H1 (cell line): ENCODE measurements at regions not wholly inside any gene's neighbourhood (a gene's known extent, or its start where the extent isn't known, plus 50 kb on each side); places are given as distances from the start of the nearest gene placed in this dataset.

Experiments
- CTCF ChIA-PET: fragments of 300-600 bp; sonication (Branson Sonifier 250); formaldehyde crosslinking; loops from one replicate; lab custom pipeline; 2021; ENCODE audit not compliant: partially characterized antibody; lab: Charles Lee
- POLR2A ChIA-PET: fragments of 300-600 bp; sonication (Branson Sonifier 250); formaldehyde crosslinking; loops from one replicate; lab custom pipeline; 2021; ENCODE audit warnings: inconsistent platforms; ENCODE audit not compliant: partially characterized antibody; lab: Charles Lee
- DNase-seq, 2 experiments: peaks; one replicate each; pipeline versions ENCODE4 v3.0.0 to v3.0.0-alpha.2; 2010 to 2022; ENCODE audit warnings: low spot score in 2 of 2, low read depth in 1 of 2, mixed read lengths in 1 of 2
- FAIRE-seq: peaks from 2 replicates; lab custom pipeline; 2011; peaks lifted over from hg19 to GRCh38; lab: Jason Lieb, UNC
- H2AFZ ChIP-seq: 2 replicates; pipeline ENCODE4 v1.8.1; 2012; ENCODE audit warnings: low read length, inconsistent platforms
- H2AK5ac ChIP-seq: 2 replicates; pipeline ENCODE4 v1.6.1; 2013; ENCODE audit warnings: low read depth, low read length
- H2BK120ac ChIP-seq: replicated peaks from 2 replicates; pipeline ENCODE3; 2013; ENCODE audit warnings: low read depth, low read length, inconsistent platforms
- H2BK12ac ChIP-seq: 2 replicates; pipeline ENCODE4 v1.6.1; 2013; ENCODE audit warnings: low read depth, low read length
- H2BK15ac ChIP-seq: 2 replicates; pipeline ENCODE4 v1.6.1; 2013; ENCODE audit warnings: low read length
- H2BK20ac ChIP-seq: 2 replicates; pipeline ENCODE4 v1.6.1; 2013; ENCODE audit warnings: low read length
- H2BK5ac ChIP-seq: 2 replicates; pipeline ENCODE4 v1.6.1; 2013; ENCODE audit warnings: low read depth, low read length
- H3K14ac ChIP-seq: 2 replicates; pipeline ENCODE4 v1.6.1; 2013; ENCODE audit warnings: inconsistent platforms; ENCODE audit not compliant: insufficient read length
- H3K18ac ChIP-seq: 2 replicates; pipeline ENCODE4 v1.6.1; 2013; ENCODE audit warnings: low read length; ENCODE audit errors: extremely low read depth
- H3K23ac ChIP-seq: 2 replicates; pipeline ENCODE4 v1.6.1; 2013; ENCODE audit warnings: inconsistent platforms; ENCODE audit not compliant: insufficient read length
- H3K23me2 ChIP-seq: 2 replicates; pipeline ENCODE4 v1.6.1; 2013; ENCODE audit warnings: low read depth, low read length
- H3K27ac ChIP-seq: 2 replicates; pipeline ENCODE4 v1.6.1; 2011; ENCODE audit warnings: low read depth, low read length, inconsistent platforms
- H3K27me3 ChIP-seq, 4 experiments: replicated peaks in 1 of 4; 1 replicate in 1 of 4; 2 replicates in 3 of 4; pipeline versions ENCODE4 v1.6.1 to v1.8.1; 2011 to 2013; ENCODE audit warnings: low read length in 3 of 4, mild to moderate bottlenecking in 3 of 4, inconsistent platforms in 2 of 4, mixed read lengths in 2 of 4, moderate library complexity in 1 of 4; ENCODE audit not compliant: control insufficient read depth in 3 of 4, insufficient read depth in 3 of 4; ENCODE audit errors: extremely low read depth in 1 of 4
- H3K36me3 ChIP-seq, 4 experiments: 2 replicates each; pipeline versions ENCODE4 v1.6.1 to v1.8.1; 2011 to 2013; ENCODE audit warnings: mild to moderate bottlenecking in 4 of 4, low read length in 3 of 4, moderate library complexity in 2 of 4, control low read depth in 1 of 4, inconsistent platforms in 1 of 4; ENCODE audit not compliant: insufficient read depth in 4 of 4, control insufficient read depth in 2 of 4
- H3K4ac ChIP-seq: replicated peaks from 2 replicates; pipeline ENCODE3; 2013; ENCODE audit warnings: low read length, low read depth, mixed read lengths, inconsistent platforms; ENCODE audit not compliant: insufficient read length
- H3K4me1 ChIP-seq, 4 experiments: replicated peaks in 1 of 4; 1 replicate in 1 of 4; 2 replicates in 3 of 4; pipeline versions ENCODE4 v1.6.1 to v1.8.1; 2011 to 2013; ENCODE audit warnings: low read length in 3 of 4, inconsistent platforms in 2 of 4, mixed read lengths in 1 of 4; ENCODE audit not compliant: insufficient read depth in 4 of 4, control insufficient read depth in 3 of 4
- H3K4me2 ChIP-seq, 2 experiments: 2 replicates each; pipeline versions ENCODE4 v1.6.1 to v1.8.1; 2011 to 2013; ENCODE audit warnings: low read depth in 2 of 2, low read length in 2 of 2, control low read depth in 1 of 2, inconsistent platforms in 1 of 2, mild to moderate bottlenecking in 1 of 2; ENCODE audit not compliant: insufficient read depth in 1 of 2
- H3K4me3 ChIP-seq, 4 experiments: fragments of 200-600, 300-600 bp in 1 of 4; sonication (generic), shearing (Covaris generic), sonication (Bioruptor Twin) in 1 of 4; 2 replicates each; pipeline versions ENCODE4 v1.5.1 to v1.8.1; 2011 to 2016; ENCODE audit warnings: low read length in 4 of 4, low read depth in 3 of 4, control low read depth in 2 of 4, inconsistent platforms in 2 of 4, mild to moderate bottlenecking in 2 of 4, mixed read lengths in 1 of 4, moderate library complexity in 1 of 4; ENCODE audit not compliant: insufficient read depth in 2 of 4; ENCODE audit errors: extremely low read depth in 1 of 4
- H3K56ac ChIP-seq: replicated peaks from 2 replicates; pipeline ENCODE3; 2013; ENCODE audit warnings: low read depth, mild to moderate bottlenecking, mixed read lengths, low read length, inconsistent platforms; ENCODE audit not compliant: insufficient read length
- H3K79me1 ChIP-seq: 2 replicates; pipeline ENCODE4 v1.6.1; 2013; ENCODE audit warnings: low read depth, low read length, control low read depth
- H3K79me2 ChIP-seq, 2 experiments: 2 replicates each; pipeline versions ENCODE4 v1.6.1 to v1.8.1; 2012 to 2013; ENCODE audit warnings: low read length in 2 of 2, mild to moderate bottlenecking in 2 of 2, inconsistent platforms in 1 of 2; ENCODE audit not compliant: insufficient read depth in 2 of 2, control insufficient read depth in 1 of 2
- H3K9ac ChIP-seq, 4 experiments: replicated peaks in 1 of 4; 1 replicate in 1 of 4; 2 replicates in 3 of 4; pipeline versions ENCODE4 v1.6.1 to v1.8.1; 2011 to 2013; ENCODE audit warnings: low read depth in 3 of 4, low read length in 3 of 4, control low read depth in 2 of 4, mild to moderate bottlenecking in 2 of 4, moderate library complexity in 2 of 4, inconsistent platforms in 1 of 4; ENCODE audit errors: extremely low read depth in 1 of 4
- H3K9me3 ChIP-seq, 2 experiments: 2 replicates each; pipeline versions ENCODE4 v1.6.1 to v1.8.1; 2012 to 2013; ENCODE audit warnings: mild to moderate bottlenecking in 2 of 2, moderate library complexity in 2 of 2, control low read depth in 1 of 2, inconsistent platforms in 1 of 2, low read depth in 1 of 2, low read length in 1 of 2, mixed read lengths in 1 of 2; ENCODE audit not compliant: insufficient read depth in 2 of 2
- H4K20me1 ChIP-seq, 2 experiments: replicated peaks in 1 of 2; 2 replicates each; pipeline versions ENCODE3 to v1.8.1; 2011 to 2013; ENCODE audit warnings: inconsistent platforms in 2 of 2, low read length in 2 of 2, mild to moderate bottlenecking in 1 of 2; ENCODE audit not compliant: insufficient read depth in 2 of 2, control insufficient read depth in 1 of 2
- H4K5ac ChIP-seq: 2 replicates; pipeline ENCODE4 v1.6.1; 2013; ENCODE audit warnings: low read length, low read depth, mixed read lengths, inconsistent platforms; ENCODE audit not compliant: insufficient read length
- H4K8ac ChIP-seq: 2 replicates; pipeline ENCODE4 v1.8.0; 2013; ENCODE audit warnings: mild to moderate bottlenecking, moderate library complexity, low read length, inconsistent platforms; ENCODE audit not compliant: insufficient read depth; ENCODE audit errors: extremely low read depth
- H4K91ac ChIP-seq: replicated peaks from 2 replicates; pipeline ENCODE3; 2013; ENCODE audit warnings: low read length, mixed read lengths, inconsistent platforms; ENCODE audit not compliant: insufficient read length
- ASH2L ChIP-seq: fragments of 200-600, 300-600 bp; sonication (generic); IDR thresholded peaks from one replicate; pipeline ENCODE4 v1.7.1; 2017; ENCODE audit warnings: low read length
- BACH1 ChIP-seq: IDR thresholded peaks from 2 replicates; pipeline ENCODE4 v1.6.1; 2012; ENCODE audit warnings: low read length, improper control_type of control experiment
- CBX8 ChIP-seq: fragments of 300-800, 300-1000 bp; sonication (generic); IDR thresholded peaks from 2 replicates; pipeline ENCODE4 v1.7.1; 2016; ENCODE audit warnings: low read depth, low read length, borderline replicate concordance
- CHD2 ChIP-seq: IDR thresholded peaks from 2 replicates; pipeline ENCODE4 v1.6.1; 2012; ENCODE audit warnings: low read length, improper control_type of control experiment
- GTF2F1 ChIP-seq: IDR thresholded peaks from 2 replicates; pipeline ENCODE4 v1.6.1; 2012; ENCODE audit warnings: low read depth, low read length, improper control_type of control experiment, borderline replicate concordance
- KDM1A ChIP-seq: fragments of 200-600, 300-600 bp; sonication (generic); IDR thresholded peaks from 2 replicates; pipeline ENCODE4 v1.7.1; 2016; ENCODE audit warnings: mild to moderate bottlenecking, low read length, borderline replicate concordance
- KDM4A ChIP-seq: IDR thresholded peaks from one replicate; pipeline ENCODE4 v1.7.1; 2012; ENCODE audit warnings: low read depth, mild to moderate bottlenecking, moderate library complexity, low read length, inconsistent platforms; ENCODE audit not compliant: severe bottlenecking
- KDM5A ChIP-seq: fragments of 200-600 bp; IDR thresholded peaks from 2 replicates; pipeline ENCODE4 v1.7.1; 2012; ENCODE audit warnings: mild to moderate bottlenecking, low read length, inconsistent platforms, mixed read lengths
- SP4 ChIP-seq: IDR thresholded peaks from 2 replicates; pipeline ENCODE4 v1.6.1; 2012; ENCODE audit warnings: low read length, inconsistent platforms
- YY1 ChIP-seq: IDR thresholded peaks from 2 replicates; pipeline ENCODE4 v1.6.1; 2011; ENCODE audit warnings: low read depth, mild to moderate bottlenecking, low read length
- WGBS, 2 experiments: shearing (Covaris generic) in 1 of 2; methylation state at CpG; one replicate each; pipeline versions ENCODE4 v1.1.6 to v1.1.7; 2013 to 2015; ENCODE audit warnings: low lambda C conversion rate in 2 of 2, mixed read lengths in 2 of 2, inconsistent platforms in 1 of 2, low coverage in 1 of 2, missing lambda C conversion rate in 1 of 2; ENCODE audit not compliant: insufficient replicate concordance in 2 of 2, insufficient coverage in 1 of 2, insufficient read length in 1 of 2; ENCODE audit errors: extremely low coverage in 1 of 2, missing lambda C conversion rate in 1 of 2; 5-methylcytosine and 5-hydroxymethylcytosine counted together
- TF ChIP-seq, protein P1 (sequence below): IDR thresholded peaks from 2 replicates; pipeline ENCODE4 v1.6.1; 2012; ENCODE audit warnings: inconsistent platforms
- TF ChIP-seq, protein P2 (sequence below): IDR thresholded peaks from 2 replicates; pipeline ENCODE4 v1.6.1; 2011; ENCODE audit warnings: low read depth, mild to moderate bottlenecking, low read length; ENCODE audit not compliant: insufficient read depth
- TF ChIP-seq, protein P3 (sequence below): IDR thresholded peaks from 2 replicates; pipeline ENCODE4 v1.6.1; 2012; ENCODE audit warnings: low read length, inconsistent platforms

DNA sequence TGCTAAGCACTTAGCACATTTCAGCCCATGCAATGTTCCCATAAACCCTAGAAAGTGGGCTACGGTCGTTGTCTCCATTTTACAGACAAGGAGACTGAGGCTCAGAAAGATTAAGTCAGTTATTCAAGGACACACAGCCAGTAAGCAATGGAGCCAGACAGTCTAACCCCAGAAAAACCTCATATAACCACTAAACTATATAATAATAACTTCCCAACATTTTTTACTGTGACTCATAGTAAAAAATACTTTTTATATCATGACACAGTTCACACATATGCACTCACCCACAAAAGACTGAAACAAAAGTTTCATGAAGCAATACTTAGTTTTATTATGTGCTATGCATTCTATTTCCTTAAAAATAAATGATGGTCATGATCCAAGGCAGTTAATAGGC, 66.2 kb upstream of the EYA2 start:
- Histone ChIP-seq H3K14ac (no peak overlapping the region), H4K8ac (no peak overlapping the region), H2BK20ac (no peak overlapping the region), H3K27ac (no peak overlapping the region), H3K18ac (no peak overlapping the region), H2AFZ (no peak overlapping the region), H4K20me1 (no peaks in the 10 kb centered on the region), H3K79me1 (no peaks in the 10 kb centered on the region), H3K36me3 (no peaks in the 10 kb centered on the region), H3K79me2 (no peaks in the 10 kb centered on the region), H2AK5ac (no peak overlapping the region), H3K4me1 (no peaks in the 10 kb centered on the region), H4K5ac (no peak overlapping the region), H3K9ac (no peak overlapping the region), H3K4ac (no peak overlapping the region), H4K91ac (no peak overlapping the region), H3K4me3 (no peak overlapping the region), H3K4me2 (no peak overlapping the region), H3K23me2 (no peaks in the 10 kb centered on the region), H2BK5ac (no peak overlapping the region), H3K27me3 (no peaks in the 10 kb centered on the region), H3K9me3 (peaks cover 0 to 2% of the 10 kb centered on the region in 2 experiments; a peak in 1 of 4 replicates), H2BK15ac (no peak overlapping the region), H3K23ac (no peak overlapping the region), H3K56ac (no peak overlapping the region), H2BK12ac (no peak overlapping the region), H2BK120ac (no peak overlapping the region)
- 77% methylated on average over 2 of the region's 2 CpGs; no CpG with 5 or more reads in 1 of the 2 experiments for WGBS, 2 experiments
- no peak for FAIRE-seq
- no peak for DNase-seq
- ChIA-PET POLR2A (no interaction called here), CTCF (no interaction called here)
- TF ChIP-seq CHD2 (no peak), KDM1A (no peak), KDM4A (no peak), GTF2F1 (no peak), ASH2L (no peak), YY1 (no peak), BACH1 (no peak), SP4 (no peak), KDM5A (no peak), CBX8 (no peak)
- TF ChIP-seq, protein P1, sequence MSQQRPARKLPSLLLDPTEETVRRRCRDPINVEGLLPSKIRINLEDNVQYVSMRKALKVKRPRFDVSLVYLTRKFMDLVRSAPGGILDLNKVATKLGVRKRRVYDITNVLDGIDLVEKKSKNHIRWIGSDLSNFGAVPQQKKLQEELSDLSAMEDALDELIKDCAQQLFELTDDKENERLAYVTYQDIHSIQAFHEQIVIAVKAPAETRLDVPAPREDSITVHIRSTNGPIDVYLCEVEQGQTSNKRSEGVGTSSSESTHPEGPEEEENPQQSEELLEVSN: no peak
- TF ChIP-seq, protein P2, sequence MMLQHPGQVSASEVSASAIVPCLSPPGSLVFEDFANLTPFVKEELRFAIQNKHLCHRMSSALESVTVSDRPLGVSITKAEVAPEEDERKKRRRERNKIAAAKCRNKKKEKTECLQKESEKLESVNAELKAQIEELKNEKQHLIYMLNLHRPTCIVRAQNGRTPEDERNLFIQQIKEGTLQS: no peak
- TF ChIP-seq, protein P3, sequence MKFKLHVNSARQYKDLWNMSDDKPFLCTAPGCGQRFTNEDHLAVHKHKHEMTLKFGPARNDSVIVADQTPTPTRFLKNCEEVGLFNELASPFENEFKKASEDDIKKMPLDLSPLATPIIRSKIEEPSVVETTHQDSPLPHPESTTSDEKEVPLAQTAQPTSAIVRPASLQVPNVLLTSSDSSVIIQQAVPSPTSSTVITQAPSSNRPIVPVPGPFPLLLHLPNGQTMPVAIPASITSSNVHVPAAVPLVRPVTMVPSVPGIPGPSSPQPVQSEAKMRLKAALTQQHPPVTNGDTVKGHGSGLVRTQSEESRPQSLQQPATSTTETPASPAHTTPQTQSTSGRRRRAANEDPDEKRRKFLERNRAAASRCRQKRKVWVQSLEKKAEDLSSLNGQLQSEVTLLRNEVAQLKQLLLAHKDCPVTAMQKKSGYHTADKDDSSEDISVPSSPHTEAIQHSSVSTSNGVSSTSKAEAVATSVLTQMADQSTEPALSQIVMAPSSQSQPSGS: no peak
